ENCODE measurements at regions not wholly inside any gene's neighbourhood (a gene's known extent, or its start where the extent isn't known, plus 50 kb on each side); places are given as distances from the start of the nearest gene placed in this dataset.
"Not testable (repeated sequence)": the region's sequence is repeated elsewhere in the genome, so short reads cannot be mapped to it uniquely, and the experiment has no call there.

DNA sequence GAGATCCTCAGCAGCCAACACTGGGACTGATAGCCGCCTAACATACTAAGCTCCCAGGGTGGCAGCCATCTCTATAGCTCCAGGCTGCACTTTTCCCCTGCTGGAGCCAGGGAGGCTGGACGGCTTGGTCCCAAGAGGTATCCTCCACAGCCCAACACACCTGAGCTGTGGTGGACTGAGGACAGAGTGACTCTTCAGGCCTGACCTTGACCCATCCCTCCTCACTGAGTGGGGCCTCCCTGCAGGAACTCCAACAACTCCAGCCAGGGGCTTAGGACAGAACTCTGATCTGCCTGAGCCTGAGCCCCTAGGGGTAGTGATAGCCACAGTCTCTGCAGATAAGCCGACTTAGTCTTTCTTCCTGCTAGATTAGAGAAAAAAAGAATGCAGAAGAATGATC is 958.1 kb upstream of the PRR20A start:
- TF ChIP-seq, protein P1, sequence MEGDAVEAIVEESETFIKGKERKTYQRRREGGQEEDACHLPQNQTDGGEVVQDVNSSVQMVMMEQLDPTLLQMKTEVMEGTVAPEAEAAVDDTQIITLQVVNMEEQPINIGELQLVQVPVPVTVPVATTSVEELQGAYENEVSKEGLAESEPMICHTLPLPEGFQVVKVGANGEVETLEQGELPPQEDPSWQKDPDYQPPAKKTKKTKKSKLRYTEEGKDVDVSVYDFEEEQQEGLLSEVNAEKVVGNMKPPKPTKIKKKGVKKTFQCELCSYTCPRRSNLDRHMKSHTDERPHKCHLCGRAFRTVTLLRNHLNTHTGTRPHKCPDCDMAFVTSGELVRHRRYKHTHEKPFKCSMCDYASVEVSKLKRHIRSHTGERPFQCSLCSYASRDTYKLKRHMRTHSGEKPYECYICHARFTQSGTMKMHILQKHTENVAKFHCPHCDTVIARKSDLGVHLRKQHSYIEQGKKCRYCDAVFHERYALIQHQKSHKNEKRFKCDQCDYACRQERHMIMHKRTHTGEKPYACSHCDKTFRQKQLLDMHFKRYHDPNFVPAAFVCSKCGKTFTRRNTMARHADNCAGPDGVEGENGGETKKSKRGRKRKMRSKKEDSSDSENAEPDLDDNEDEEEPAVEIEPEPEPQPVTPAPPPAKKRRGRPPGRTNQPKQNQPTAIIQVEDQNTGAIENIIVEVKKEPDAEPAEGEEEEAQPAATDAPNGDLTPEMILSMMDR (IDR thresholded peaks at IDR 0.05): no peak
- TF ChIP-seq EP300 (IDR thresholded peaks at IDR 0.05): no peak
- H3K36me3 ChIP-seq: no peaks in the 10 kb centered on the region
- H3K27ac ChIP-seq: no peak overlapping the region
- no peak for DNase-seq
- H3K4me3 ChIP-seq: no peak overlapping the region
- WGBS, 2 donors: 87 to 89% methylated on average over 3 of the region's 3 CpGs
- H3K27me3 ChIP-seq: no peaks in the 10 kb centered on the region
- H3K4me1 ChIP-seq: no peaks in the 10 kb centered on the region
- no peaks in the 10 kb centered on the region for H3K9me3 ChIP-seq
- intact Hi-C loops (cut with DNase I): no loop called here

DNA sequence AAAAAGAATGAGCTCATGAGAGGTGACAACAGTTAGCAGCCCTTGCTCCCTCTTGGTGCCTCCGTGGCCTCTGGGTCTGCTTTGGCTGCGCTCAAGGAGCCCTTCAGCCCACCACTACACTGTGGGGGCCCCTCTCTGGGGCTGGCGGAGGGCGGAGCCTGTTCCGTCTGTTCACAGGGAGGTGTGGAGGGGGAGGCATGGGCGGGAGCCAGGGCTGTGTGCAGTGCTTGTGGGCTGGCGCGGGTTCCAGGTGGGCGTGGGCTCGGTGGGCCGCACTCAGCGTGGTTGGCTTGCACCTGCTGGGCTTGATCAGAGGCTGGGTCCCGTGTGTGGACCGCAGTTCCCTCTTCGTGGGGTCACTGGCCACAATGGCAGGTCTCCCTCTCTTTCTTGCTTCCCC is 953.4 kb upstream of the PRR20A start:
- H3K4me1 ChIP-seq: no peaks in the 10 kb centered on the region
- no peaks in the 10 kb centered on the region for H3K36me3 ChIP-seq
- no peak overlapping the region for H3K27ac ChIP-seq
- DNase-seq: no peak
- no peaks in the 10 kb centered on the region for H3K9me3 ChIP-seq
- no peaks in the 10 kb centered on the region for H3K27me3 ChIP-seq
- TF ChIP-seq POLR2AphosphoS5 (IDR thresholded peaks at IDR 0.05) (no peak), POLR2A (IDR thresholded peaks at IDR 0.05) (no peak), EP300 (IDR thresholded peaks at IDR 0.05) (no peak)
- TF ChIP-seq, protein P1 (IDR thresholded peaks at IDR 0.05): no peak
- H3K4me3 ChIP-seq: no peak overlapping the region
- WGBS, 2 donors: 90 to 92% methylated on average over 15 of the region's 15 CpGs
- intact Hi-C loops (cut with DNase I): no loop called here

DNA sequence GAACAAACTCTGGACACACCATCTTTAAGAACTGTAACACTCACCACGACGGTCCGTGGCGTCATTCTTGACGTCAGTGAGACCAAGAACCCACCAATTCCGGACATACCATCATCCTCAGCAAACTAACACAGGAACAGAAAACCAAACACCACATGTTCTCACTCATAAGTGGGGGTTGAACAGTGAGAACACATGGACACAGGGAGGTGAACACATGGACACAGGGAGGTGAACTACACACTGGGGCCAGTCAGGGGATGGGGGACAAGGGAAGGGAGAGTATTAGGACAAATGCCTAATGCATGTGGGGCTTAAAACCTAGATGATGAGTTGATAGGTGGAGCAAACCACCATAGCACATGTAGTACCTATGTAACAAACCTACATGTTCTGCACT is 952.1 kb upstream of the PRR20A start:
- H3K4me3 ChIP-seq; H3K36me3 ChIP-seq; DNase-seq; intact Hi-C loops (cut with DNase I); H3K9me3 ChIP-seq; H3K27me3 ChIP-seq; H3K4me1 ChIP-seq; H3K27ac ChIP-seq: not testable (repeated sequence)
- 91 to 94% methylated on average over 6 of the region's 6 CpGs for WGBS, 2 donors

DNA sequence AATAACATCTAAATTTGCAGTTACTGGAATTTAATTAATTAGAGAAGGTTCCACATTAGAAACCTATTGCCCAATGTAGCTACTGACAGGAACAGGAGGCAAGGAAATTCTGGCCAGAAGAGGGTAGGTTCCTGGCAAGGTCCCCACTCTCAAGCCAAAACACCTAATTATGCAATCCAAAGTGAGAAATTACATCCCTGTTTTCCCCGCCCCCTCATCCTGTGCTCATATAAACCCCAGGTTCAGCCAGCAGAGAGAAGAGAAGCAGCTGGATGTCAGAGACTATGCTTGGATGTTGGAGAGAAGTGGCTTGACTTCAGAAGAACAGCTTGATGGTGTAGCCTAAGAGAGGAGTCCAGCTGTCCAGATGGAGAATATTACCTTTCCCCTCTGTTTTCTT is 951.3 kb upstream of the PRR20A start:
- Histone ChIP-seq H3K4me1 (no peaks in the 10 kb centered on the region), H3K27me3 (no peaks in the 10 kb centered on the region), H3K4me3 (no peak overlapping the region), H3K27ac (no peak overlapping the region), H3K36me3 (no peaks in the 10 kb centered on the region), H3K9me3 (no peaks in the 10 kb centered on the region)
- 76 to 83% methylated on average over 1 of the region's 1 CpG for WGBS, 2 donors
- intact Hi-C loops (cut with DNase I): no loop called here
- peak in 2 of 4 donors; percentile 8 to 41 for TF ChIP-seq POLR2AphosphoS5 (IDR thresholded peaks at IDR 0.05)
- TF ChIP-seq EP300 (IDR thresholded peaks at IDR 0.05): no peak
- peak; percentile 75 for DNase-seq

DNA sequence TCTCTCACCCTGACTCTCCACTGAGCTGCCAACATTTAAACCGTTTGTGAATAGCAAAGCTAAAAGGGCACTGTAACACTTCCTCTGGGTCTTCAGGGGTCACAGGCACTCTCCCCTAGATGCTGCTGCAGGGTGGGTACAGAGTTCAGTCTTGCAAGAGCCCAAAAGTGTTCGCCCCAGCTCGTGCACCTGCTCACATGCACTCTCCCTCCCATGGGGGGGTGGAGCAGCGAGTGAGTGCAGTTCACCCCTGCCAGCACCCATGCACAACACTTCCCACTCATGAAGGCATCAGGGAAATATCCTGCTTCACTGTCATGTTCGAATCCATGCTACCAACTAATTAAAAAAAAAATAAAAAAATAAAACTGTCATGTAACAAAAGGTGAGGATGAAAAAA is 950.7 kb upstream of the PRR20A start:
- H3K27ac ChIP-seq: no peak overlapping the region
- H3K9me3 ChIP-seq: no peaks in the 10 kb centered on the region
- 63 to 78% methylated on average over 5 of the region's 5 CpGs for WGBS, 2 donors
- no peak for TF ChIP-seq POLR2A (IDR thresholded peaks at IDR 0.05)
- no peak for TF ChIP-seq POLR2AphosphoS5 (IDR thresholded peaks at IDR 0.05)
- no peak for TF ChIP-seq EP300 (IDR thresholded peaks at IDR 0.05)
- TF ChIP-seq, protein P1 (IDR thresholded peaks at IDR 0.05): no peak
- no peaks in the 10 kb centered on the region for H3K27me3 ChIP-seq
- H3K4me1 ChIP-seq: no peaks in the 10 kb centered on the region
- no peak for DNase-seq
- intact Hi-C loops (cut with DNase I): no loop called here
- no peaks in the 10 kb centered on the region for H3K36me3 ChIP-seq
- H3K4me3 ChIP-seq: no peak overlapping the region

DNA sequence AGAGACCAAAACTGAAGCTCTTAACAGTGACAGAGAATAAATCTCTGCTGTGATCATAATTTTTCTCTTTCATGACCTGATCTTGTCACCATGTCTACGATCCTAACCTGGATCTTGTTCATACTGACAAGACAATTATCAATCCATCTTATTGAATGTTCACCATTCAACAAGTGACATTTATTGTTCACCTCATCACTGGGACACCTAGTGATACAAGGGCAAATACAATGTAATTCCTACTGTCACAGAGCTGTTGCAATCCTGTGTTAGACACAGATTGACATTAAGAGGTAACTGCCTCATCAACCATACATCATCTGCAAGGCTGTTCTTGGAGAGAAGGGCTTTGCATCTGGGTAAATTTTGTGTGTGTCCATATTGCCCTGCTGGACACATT is 942.4 kb upstream of the PRR20A start:
- 59 to 67% methylated on average over 1 of the region's 1 CpG for WGBS, 2 donors
- TF ChIP-seq POLR2AphosphoS5 (IDR thresholded peaks at IDR 0.05) (no peak), EP300 (IDR thresholded peaks at IDR 0.05) (no peak), POLR2A (IDR thresholded peaks at IDR 0.05) (no peak)
- TF ChIP-seq, protein P1 (IDR thresholded peaks at IDR 0.05): no peak

More for the DNA sequence above, 942.4 kb upstream of the PRR20A start:
- H3K9me3 ChIP-seq: no peaks in the 10 kb centered on the region
- H3K27me3 ChIP-seq: no peaks in the 10 kb centered on the region
- no peak overlapping the region for H3K27ac ChIP-seq
- no peak for DNase-seq
- H3K4me1 ChIP-seq: no peaks in the 10 kb centered on the region
- no peaks in the 10 kb centered on the region for H3K36me3 ChIP-seq
- intact Hi-C loops (cut with DNase I): no loop called here
- no peak overlapping the region for H3K4me3 ChIP-seq

Measured in sigmoid colon (tissue), 6 donors.